MM.1S (cell line): ENCODE measurements at regions not wholly inside any gene's neighbourhood (a gene's known extent, or its start where the extent isn't known, plus 50 kb on each side); places are given as distances from the start of the nearest gene placed in this dataset.

ENCODE experiments used
- EZH2 ChIP-seq: fragments of 300-600 bp; sonication (generic); optimal IDR thresholded peaks from 2 replicates; pipeline ENCODE3; 2017; ENCODE audit warnings: low read depth, mild to moderate bottlenecking, antibody characterized with exemption, low read length, mixed read lengths
- EZH2phosphoT487 ChIP-seq: fragments of 300-600 bp; sonication (generic); IDR thresholded peaks from 2 replicates; pipeline ENCODE4 v1.6.1; 2018; ENCODE audit warnings: antibody characterized with exemption, low read length
- TF ChIP-seq, protein P1 (sequence below): fragments of 300-600 bp; sonication (generic); IDR thresholded peaks from 2 replicates; pipeline ENCODE4 v1.5.1; 2016; ENCODE audit warnings: antibody characterized with exemption, low read length, mixed read lengths

- no peak for TF ChIP-seq EZH2phosphoT487
- TF ChIP-seq EZH2, result no peak
- TF ChIP-seq, protein P1, sequence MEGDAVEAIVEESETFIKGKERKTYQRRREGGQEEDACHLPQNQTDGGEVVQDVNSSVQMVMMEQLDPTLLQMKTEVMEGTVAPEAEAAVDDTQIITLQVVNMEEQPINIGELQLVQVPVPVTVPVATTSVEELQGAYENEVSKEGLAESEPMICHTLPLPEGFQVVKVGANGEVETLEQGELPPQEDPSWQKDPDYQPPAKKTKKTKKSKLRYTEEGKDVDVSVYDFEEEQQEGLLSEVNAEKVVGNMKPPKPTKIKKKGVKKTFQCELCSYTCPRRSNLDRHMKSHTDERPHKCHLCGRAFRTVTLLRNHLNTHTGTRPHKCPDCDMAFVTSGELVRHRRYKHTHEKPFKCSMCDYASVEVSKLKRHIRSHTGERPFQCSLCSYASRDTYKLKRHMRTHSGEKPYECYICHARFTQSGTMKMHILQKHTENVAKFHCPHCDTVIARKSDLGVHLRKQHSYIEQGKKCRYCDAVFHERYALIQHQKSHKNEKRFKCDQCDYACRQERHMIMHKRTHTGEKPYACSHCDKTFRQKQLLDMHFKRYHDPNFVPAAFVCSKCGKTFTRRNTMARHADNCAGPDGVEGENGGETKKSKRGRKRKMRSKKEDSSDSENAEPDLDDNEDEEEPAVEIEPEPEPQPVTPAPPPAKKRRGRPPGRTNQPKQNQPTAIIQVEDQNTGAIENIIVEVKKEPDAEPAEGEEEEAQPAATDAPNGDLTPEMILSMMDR, result no peak
Measured at GRCh38 chr20:23156170-23156841, 70.2 kb upstream of the CD93 start.
